Muscle of back (tissue), 3 donors: ENCODE measurements at regions not wholly inside any gene's neighbourhood (a gene's known extent, or its start where the extent isn't known, plus 50 kb on each side); places are given as distances from the start of the nearest gene placed in this dataset.

Experiments
- DNase-seq, 3 donors: peaks; one replicate each; pipeline versions ENCODE4 v3.0.0 to v3.0.0-alpha.2; 2013

DNA sequence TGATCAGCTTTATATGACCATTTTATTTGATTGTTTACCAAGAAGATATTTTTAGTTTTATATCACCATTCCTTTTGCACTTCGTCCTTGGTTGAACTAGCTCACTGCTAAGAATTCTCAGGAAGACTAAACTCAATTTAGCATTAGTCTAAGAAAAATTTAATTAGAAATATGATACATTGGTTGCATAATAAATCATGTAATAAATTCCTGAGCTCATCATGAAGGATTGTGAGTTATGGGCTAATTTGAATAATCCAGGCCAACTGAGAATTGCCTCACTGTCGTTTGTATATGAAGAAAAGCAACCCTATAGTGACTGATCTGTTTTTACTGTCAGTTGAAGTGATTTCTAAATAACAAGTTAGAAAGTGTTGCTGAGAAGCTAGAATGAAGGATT, 725.5 kb downstream of the DNAJB9 start:
- no peak for DNase-seq

DNA sequence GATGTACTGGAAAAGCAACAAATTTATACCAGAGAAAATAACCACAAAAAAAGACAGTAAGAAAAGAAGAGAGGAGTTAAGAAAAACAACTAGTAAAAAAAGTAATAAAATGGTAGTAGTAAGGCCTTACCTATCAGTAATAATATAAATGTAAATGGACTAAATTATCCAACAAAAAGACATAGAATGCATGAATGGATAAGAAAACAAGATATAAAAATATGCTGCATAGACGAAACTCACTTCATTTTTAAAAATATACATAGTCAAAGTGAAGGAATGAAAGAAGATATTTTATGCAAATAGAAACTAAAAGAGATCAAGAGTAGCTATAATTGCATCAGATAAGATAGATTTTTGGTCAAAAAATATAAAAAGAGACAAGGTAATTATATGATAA, 739.1 kb downstream of the DNAJB9 start:
- no peak for DNase-seq

DNA sequence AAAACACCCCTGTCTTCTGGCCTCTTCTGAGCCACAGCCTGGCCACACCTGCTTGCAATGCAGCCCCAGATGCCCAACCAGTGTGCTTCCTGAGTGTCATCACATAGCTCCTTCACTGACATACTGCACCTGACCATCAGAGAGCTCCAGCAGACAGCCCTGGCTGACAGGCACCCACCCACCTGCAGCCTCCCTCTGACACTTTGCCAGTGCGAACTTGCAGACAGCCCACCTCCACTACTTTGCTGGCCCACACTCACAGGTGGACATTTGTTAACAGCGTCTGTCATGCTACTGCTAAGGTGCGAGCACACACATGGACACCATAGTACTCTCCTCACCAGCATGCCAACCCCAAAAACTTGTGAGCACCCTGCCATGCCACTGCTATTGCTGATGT, 740.1 kb downstream of the DNAJB9 start:
- DNase-seq: no peak

DNA sequence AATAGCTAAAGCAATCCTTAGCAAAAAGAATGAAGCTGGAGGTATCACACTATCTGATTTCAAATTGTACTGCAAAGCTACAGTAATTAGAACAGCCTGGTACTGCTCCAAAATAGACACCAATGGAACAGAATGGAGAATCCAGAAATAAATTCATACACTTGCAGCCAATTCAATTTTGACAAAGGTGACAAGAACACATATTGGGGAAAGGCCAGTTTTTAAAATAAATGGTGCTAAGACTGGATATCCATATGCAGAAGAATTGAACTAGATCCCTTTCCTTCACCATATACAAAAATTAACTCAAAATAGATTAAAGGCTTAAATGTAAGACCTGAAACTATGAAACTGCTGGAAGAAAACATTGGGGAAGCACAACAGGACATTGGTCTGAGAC, 748.5 kb downstream of the DNAJB9 start:
- DNase-seq: no peak

DNA sequence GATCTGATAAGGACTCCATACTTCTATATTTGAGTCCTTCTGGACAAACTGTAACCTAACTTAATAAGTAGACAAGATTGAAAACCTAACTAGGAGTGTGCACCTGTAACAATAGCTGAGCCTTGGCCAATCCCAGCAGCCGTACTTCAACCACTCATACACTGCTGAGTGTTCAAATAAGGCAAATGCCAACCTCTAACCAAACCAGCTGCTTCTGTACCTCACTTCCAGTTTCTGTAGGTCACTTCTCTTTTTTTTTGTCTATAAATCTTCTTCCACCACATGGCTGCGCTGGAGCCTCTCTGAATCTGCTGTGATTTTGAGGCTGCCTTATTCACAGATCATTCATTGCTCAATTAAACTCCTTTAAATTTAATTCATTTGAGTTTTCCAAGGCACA, 753.2 kb downstream of the DNAJB9 start:
- DNase-seq: no peak

DNA sequence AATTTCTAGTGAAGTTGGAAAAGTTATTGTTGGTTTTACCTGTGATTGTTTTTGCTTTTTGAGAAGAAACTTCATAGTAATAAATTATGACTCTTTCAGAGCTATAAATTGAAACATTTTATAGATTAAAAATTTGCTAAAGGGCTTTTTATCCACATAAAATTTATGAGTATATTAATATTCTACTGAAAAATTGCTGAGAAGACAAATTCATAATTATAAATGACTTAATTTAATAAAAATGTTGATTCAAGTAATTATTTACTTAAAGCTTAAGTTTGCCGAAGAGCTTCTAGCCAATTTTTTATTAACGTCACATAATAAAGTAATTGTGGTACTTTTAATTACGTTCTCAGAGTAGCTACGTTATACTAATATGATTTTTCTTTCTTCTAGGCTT, 761.7 kb downstream of the DNAJB9 start:
- no peak for DNase-seq

DNA sequence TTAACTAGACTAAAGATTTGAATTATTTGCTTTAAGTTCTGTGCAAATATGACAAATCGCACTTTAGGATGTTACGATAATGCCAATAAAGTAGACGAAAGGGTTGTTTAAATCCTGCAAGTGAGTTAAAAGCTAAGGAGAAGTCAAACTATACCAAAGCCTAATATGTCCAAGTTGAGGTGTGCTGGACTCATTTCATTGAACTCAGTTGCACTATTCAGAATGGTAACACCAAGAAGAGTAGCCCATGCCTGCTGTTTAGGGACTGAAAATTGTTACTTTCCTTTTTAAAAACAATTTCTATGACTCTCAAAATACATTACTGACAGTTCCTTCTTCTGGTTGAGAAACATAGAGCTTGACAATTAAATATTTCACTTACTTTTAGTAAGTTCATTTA, 766.3 kb downstream of the DNAJB9 start:
- no peak for DNase-seq

DNA sequence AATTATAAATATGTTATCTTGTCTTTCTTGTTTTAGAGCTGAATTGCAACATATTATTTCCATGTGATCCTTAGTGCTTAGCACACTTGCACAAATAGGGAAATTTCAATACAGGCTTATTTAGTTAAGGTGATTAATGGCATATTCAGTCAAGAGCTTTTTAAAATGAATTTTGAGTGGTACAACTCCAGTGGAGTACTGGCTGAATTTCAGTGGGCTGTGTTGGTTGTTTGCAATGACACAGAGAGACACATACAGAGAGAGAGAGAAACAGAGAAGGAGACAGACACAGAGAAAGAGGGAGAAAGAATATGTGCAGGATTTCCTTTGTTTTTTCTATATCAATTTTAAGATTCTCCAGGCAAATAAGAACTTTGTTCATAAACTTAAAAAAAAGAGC, 766.9 kb downstream of the DNAJB9 start:
- DNase-seq: no peak

DNA sequence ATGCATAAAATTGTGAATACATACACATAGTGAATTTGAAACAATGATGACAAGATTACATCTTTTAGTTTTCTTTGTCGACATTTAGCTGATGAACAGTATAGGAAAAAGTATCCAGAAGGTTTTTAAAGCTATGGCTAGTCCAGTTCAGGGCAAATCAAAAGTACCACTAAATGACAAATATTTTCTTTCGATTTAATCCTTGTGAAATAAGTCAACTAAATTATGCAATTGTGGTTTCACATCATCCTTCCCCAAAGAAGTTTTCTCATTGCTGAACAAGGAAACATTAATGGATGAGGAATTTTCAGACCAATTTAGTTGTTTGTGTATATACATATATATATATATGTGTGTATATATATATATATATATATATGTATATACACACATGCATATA, 774.0 kb downstream of the DNAJB9 start:
- DNase-seq: no peak

DNA sequence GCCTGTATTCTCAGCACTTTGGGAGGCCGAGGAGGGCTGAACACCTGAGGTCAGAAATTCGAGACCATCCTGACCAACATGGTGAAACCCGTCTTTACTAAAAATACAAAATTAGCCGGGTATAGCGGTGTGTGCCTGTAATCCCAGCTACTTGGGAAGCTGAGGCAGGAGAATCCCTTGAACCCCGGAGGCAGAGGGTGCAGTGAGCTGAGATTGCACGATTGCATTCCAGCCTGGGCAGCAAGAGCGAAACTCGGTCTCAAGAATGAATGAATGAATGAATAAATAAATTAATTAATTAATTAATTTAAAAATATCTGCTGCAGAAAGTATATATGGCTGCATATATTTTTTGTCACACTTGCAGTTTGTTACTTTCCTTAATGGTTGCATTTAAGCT, 781.8 kb downstream of the DNAJB9 start:
- DNase-seq: no peak

DNA sequence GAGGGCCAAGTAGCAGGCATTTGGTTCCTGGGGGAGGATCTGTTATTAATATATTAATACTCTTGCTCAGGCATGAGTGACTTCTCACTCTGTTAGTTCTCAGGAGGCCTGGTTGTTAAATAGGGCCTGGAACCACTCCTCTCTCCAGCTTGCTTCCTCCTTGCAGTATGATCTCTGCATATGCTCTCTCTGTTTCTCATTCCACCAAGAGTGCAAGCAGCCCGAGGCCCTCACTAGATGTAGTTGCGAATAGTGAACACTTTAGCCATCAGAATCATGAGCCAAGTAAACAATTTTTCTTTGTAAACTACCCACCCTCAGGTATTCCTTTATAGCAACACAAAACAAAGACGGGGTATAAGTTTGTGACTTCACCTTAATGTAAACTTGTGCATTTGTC, 784.3 kb downstream of the DNAJB9 start:
- no peak for DNase-seq

DNA sequence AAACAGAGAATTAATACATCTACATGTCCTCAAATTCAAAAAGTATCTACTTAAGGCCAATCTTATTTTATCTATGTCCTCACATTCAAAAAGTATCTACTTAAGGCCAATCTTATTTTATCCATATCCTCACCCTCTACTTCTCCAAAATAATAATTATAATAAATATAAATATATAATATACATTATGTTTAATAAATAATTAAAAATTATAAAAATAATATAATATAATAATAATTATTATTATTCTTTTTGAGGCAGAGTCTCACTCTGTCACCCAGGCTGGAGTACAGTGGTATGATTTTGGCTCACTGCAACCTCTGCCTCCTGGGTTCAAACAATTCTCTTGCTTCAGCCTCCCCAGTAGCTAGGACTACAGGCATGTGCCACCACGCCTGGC, 784.9 kb downstream of the DNAJB9 start:
- DNase-seq: no peak

DNA sequence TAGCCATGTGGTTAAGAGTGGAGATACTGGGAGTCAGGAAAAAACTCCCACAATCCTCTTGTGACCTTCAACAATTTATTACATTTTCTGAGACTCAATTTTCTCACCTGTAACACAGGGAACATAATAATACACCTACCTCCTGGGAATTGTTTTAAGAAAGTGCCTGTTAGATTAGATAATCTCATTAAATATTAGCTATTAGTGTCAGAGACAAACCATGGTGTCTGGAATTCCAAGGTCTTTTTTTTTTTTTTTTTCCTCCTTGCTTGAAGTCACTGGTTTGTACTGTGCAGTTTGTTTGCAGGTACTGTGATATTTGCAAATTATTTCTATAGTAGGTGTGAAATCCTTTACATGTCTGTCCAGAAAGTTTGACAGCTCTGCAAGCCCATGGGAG, 806.1 kb downstream of the DNAJB9 start:
- no peak for DNase-seq

DNA sequence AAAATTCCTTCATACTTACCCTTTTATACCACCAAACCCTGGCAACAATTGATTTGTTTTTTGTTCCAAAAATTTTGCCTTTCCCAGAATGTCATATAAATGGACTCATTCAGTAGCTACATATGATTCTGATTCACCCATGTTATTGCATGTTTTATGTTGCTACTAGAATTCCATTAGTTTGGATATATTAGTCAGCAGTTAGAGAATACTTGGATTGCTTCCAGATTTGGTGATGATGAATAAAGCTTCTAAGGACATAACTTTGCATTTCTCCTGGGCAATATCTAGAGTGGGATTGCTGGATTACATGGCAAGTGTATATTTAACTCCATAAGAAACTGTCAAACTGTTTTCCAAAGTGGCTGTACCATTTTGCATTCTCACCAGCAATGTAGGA, 806.9 kb downstream of the DNAJB9 start:
- DNase-seq: no peak

DNA sequence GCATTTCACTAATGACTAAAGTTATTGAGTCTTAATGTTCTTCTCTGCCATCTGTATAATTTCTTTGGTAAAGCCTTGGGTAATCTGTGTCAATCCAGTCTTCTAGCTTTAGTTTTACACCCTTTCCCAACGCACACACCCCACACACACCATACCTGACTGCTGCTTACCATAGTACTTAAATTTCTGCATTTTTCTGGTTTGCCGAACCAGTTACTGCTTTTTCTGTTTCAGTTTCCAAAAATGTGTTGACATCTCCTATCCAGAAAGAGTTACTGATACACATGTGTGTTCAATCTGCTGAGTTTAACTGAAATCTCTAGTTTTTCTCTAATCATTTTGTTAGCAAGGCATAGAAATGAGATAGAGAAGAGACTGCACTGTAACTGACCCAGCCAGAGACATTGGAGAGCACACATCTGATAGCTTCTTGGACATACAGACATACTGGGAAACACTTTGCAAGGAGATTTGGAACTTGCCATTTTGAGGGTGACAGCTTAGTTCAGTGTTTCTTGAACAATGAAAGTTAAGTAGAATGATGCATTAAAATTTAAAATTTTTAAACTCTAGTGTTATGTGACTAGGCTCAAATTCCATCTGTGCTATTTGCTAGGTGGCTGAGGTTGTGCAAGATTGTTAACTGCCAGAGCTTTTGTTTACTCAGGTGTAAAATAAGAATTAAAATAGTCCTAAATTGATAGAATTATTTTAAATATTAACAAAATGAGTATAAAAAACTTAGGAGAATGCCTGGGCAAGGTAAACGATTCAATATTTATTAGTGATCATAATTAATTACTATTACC, 807.6 kb downstream of the DNAJB9 start:
- no peak for DNase-seq

DNA sequence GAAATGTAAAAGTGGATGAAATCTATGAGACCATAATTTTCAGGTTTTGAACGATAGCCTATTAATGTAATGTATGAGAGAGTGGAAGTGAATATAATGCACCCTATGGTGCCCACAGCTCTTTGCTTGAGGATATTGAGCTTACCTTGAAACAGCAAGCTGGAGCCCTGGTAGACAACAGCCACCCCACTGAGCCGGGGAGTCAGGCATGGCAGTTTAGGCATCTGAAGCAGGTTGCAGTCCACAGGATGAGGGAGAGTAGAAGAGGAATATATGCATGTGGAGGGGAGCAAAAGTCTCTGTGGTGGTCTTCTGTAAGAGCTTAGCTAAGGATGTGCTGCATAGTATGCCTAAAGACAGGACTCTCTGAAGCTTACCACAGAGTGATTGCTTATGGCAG, 817.3 kb downstream of the DNAJB9 start:
- no peak for DNase-seq

DNA sequence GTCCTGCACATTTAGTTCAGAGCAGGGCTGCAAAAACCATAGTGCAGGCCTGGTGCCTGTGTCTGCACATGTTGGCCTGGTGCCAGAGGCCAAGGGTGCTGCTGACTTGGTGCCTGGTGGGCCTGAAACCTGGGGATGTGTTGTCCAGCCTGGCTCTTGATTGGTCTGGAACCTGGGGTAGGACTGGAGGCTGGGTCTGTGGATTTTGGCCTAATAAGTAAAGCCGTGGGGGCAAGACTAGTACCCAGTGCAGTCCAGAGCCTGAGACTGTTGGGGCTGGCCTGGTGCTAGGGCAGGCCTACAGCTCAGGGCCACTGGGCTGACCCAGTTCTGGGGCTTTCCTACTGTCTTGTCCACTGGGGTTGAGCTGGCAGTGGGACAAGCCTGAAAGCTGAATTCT, 817.9 kb downstream of the DNAJB9 start:
- DNase-seq: no peak

DNA sequence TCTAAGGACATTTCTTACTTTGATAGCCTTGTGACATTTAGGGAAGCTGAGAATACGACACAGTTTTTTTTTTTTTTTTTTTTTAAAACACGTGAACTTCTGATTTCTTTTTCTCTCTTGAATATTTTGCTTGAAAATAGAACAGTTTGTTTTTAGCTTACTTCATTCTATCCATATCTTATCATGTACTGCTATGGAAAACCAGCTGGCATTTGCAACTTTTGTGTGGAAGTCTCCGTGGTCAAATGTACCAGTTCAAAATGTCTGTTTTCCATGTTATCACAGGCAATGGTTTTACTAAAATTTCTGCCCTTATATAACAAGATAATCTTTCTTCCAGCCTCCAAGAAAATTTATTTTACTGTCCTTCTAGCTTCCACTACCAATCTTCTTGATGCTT, 821.6 kb downstream of the DNAJB9 start:
- DNase-seq: no peak

DNA sequence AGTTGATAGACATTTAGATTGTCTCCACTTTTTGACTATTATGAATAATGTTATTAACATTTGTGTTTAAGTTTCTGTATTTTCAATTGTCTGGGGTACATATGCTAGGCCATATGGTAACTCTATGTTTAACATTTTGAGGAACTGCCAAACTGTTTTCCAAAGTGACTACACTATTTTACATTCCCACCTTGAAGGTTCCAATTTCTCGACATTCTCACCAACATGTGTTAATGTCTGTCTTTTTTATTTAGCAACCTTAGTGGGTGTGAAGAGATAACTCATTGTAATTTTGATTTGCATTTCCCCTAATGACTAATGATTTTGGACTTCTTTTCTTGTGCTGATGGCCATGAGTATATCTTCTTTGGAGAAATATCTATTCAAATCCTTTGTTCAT, 832.4 kb downstream of the DNAJB9 start:
- no peak for DNase-seq

DNA sequence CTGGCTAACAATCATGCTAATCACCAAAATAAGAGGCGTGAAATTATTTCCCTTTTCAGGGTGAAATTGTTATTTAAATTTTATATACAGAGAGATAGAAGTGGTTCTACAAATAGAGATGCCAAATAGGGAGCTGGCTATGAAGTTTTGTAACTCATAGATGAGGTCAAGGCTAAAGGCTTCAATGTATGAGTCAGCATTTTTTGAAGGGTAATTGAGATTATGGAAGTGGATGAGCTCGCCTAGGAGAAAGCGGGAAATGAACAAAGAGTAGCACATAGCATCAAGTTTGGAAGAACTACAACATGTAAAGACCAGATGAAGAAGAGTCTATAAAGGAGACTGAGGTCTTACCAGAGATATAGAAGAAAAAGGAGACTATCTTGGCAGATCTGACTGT, 838.1 kb downstream of the DNAJB9 start:
- no peak for DNase-seq

DNA sequence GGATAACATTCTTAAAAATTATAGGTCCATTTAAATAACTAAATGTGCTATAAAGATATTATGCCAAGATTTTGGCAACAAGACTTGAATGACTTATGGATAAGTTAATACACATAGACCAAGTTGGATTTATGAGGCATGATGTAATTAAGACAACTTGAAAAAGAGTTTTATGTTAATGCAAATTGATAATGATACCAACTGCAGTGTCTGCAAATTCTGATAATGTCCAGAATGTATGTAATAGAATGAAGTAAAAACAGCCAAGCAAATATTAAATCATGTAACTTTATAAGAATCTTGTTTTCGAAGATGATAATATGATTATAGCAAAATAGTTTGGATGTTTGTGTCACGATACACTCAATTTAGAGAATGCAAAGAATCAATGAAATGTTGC, 868.3 kb downstream of the DNAJB9 start:
- no peak for DNase-seq

DNA sequence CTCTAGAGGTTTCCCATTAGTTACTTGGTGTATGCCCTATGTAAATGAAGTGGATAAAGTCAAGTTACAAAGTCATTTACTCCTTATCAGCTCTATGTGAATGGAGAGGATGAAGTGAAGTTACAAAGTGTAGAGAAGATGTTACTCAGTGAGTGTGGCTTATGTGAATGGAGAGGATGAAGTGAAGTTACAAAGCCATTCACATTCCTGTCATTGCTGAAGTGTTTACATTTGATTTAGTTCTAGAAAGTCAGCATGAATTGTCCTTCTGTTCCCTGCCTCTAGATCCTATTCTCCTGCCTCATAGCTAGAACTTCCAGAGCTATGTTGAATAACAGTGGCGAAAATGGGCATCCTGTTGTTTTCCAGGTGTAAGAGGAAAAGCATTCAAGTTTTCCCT, 880.1 kb downstream of the DNAJB9 start:
- DNase-seq: no peak

DNA sequence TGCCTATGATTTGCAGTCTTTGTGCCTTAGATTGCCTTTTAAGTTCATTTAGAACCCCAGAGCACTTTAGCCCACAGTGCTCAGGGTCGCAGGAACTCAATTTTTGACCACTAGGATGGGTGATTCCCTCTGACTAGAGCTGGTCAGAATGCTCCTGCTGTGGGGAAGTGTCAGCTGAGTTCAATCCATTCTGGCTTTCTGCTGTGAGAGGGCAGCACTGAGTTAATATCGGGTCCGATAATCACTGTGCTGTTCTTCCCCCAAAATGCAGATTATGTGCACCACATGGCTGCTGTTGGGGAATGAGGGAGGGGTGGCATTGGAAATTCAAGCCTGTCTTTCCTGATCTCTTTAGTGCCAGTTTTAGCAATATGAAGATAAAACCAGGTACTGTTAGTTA, 886.4 kb downstream of the DNAJB9 start:
- DNase-seq: no peak

DNA sequence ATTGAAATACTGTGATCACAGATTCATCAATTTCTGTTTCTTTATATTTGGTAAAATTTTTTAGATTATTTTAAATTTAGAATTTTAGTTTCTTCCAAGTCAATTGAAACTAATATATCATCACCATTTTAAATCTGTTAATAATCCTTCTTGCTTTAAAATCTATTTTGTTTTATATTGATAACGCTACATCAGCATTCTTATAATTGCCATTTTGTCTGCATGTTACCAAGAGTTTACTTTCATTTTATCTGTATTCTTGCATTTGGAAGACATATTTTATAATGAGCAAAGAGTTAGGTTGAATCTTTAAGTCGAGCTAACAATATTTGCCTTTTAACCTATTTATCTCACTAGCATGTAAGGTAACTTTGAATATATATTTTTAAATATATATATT, 890.6 kb downstream of the DNAJB9 start:
- no peak for DNase-seq

DNA sequence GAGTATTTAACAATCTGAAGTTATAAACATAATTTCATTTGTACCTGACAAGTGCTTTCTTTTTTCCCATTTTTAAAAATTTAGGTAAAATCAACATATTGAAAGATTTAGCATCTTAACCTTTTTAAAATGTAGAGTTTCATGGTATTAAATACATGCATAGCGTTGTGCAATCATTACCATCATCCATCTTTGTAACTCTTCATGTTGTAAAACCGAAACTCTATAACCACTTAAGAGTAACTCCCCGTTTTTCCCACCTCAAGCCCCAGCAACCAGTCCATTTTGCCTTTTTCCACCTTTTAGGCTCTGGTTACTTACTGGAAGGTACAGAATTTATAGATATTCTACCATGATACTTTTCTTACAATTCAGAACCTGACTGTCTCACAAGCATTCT, 892.5 kb downstream of the DNAJB9 start:
- DNase-seq: no peak
